HG03342 (cell line): ENCODE measurements at regions not wholly inside any gene's neighbourhood (a gene's known extent, or its start where the extent isn't known, plus 50 kb on each side); places are given as distances from the start of the nearest gene placed in this dataset.
"Not testable (repeated sequence)": the region's sequence is repeated elsewhere in the genome, so short reads cannot be mapped to it uniquely, and the experiment has no call there.

ENCODE experiments used
- ATAC-seq: cut with Tn5 transposase; IDR thresholded peaks from one replicate; pipeline ENCODE4 v1.9.1; 2021; ENCODE audit warnings: mild to moderate bottlenecking, moderate library complexity; ENCODE audit not compliant: unreplicated experiment

DNA sequence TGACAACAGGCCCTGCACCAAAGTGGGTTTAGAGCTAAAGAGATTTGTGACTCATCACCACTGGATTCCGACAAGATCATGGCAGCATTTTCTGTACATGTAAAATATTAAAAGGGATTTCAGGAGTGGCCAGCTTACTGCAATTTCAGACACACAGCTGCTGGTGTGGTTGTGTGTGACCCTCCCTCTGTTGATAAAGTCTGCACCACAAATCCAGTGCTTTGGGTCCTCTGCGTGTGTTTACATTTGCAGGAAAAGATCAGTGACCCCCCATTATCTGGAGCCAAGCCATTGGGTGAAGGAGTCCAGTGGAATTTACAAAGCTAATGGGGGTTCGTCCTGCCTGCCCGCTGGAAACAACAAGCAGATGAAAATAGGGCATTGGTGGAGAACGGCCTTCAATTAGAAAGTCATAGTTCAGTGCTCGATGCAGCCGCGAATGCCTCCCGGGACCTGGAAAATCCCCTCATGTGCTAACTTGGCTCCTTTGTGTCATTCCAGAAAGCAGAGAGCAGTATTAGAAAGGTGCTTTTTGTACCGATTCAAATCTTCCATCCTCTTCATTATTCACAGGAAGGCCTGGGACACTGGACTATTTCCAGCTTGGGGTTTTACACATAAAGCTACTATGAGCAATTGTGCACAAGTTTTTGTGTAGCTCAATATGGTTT lies 188.5 kb upstream of the TMEM132C start:
- no peak for ATAC-seq

GRCh38 chr12:128079446-128079845 lies 187.5 kb upstream of the TMEM132C start:
- ATAC-seq = no peak

DNA sequence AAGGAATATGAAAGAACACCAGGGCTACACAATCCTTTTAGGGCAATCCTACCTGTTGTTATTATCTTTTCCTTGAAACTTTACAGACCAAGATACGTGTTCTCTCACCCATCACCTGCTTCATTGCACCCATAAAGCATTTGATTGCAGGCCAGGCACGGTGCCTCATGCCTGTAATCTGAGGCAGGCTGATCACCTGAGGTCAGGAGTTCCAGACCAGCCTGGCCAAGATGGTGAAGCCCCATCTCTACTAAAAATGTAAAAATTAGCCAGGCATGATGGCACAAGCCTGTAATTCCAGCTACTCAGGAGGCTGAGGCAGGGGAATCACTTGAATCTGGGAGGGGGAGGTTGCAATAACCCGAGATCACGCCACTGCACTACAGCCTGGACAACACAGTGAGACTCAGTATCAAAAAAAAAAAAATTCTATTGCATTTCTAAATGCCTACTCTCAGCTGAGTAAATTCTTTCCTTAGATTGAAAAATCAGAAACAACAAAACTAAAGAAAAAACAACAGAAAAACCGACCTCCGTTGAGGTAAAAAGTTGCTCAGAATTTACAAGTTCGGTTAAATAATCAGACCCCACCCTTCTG lies 183.7 kb upstream of the TMEM132C start:
- no peak for ATAC-seq

DNA sequence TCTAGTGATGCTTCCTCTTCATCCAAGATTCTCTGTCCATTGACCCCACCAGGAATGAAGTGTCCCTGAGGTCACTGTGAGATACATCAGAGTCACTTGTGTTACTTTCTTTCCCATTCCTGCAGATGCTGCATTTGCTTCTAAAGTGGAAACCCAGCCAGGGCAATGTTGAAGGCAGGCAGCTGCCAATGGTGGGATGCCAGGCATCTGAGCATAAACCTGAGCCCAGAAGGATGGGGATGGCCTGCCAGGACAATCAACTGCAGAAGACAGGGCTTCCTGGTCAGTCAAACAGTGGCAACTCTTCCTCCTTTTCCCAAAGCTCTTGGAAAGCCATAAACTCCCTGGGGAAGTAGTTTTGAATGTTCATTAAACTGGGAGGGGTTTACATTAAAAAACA lies 178.0 kb upstream of the TMEM132C start:
- ATAC-seq = no peak

- ATAC-seq = no peak
These were observed 177.0 kb upstream of the TMEM132C start for GRCh38 chr12:128089961-128090360.

GRCh38 chr12:128091101-128091720 lies 175.8 kb upstream of the TMEM132C start:
- no peak for ATAC-seq

GRCh38 chr12:128091951-128092382 lies 175.0 kb upstream of the TMEM132C start:
- no peak for ATAC-seq

DNA sequence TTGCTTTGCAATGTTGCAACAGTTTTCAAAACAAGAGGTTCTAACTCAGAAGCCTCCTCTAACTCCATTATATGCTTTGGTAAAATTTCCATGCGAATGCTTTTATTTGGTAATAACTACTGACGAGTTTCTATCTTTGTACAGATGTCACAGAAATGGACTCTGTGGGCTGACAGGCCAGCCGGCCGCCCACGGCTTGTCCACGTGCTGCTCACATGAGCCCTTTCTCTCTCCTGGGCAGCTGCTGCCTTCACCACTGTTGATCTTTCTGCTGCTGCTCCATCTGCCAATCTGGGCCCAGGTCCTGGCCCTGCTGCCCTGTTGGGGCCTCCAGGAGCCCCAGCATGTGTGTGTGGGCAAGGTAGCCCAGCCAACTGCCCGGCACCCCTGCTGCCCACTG lies 168.2 kb upstream of the TMEM132C start:
- ATAC-seq = no peak

DNA sequence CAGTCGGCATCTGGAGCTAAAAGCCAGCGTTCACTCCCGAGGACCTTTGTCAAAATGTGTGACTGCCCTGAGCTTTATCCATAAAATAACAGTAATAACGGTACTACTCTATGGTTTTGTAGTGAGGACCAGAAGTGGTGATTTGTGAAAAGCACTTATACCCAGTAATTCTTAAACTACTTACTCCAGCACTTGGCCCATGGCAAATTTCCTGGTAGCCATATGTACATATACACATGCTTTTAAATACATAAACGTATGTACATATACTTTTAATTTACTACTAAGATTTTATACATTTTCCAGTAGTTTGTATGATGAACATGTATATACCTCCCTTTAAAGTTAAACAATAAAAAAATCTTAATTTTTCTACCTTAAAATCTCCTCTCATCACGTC lies 163.8 kb upstream of the TMEM132C start:
- no peak for ATAC-seq

DNA sequence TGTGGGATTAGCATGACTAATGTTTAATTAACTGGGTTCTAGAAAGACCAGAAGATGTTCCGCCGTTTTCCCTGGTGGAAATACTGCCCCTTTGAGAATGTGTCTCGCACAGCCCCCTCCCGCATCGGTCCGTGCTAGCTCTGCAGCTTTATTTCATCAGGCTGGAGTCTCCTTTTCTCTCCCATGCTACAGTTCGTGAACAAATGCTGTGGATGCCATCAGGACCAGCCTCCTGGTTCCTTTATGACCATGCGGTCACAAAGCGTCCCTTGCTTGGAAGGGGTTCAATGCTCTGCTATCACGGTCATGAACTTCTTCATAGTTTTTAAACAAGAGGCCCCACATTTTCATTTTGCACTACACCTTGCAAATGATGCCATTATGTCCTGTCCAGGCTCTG lies 157.7 kb upstream of the TMEM132C start:
- no peak for ATAC-seq

DNA sequence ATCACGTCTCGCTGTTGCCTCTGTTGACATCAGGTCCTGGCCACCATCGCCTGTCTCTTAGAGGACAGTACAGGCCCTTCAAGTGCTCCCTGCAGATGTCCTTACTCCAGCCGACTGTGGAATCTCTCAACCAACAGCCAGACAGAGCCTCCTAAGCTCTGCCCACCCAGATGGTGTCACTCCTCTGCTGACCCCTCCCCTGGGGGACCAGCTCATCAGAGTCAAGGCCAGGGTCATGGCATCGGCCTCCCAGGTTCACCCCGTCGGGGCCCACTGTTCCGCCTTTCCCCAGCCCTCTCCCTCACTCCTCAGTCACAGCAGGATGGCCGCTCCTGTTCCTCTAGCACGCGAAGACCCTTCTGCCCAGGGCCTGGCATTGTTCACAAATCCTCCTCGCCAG lies 157.3 kb upstream of the TMEM132C start:
- ATAC-seq = no peak

GRCh38 chr12:128111333-128111732 lies 155.6 kb upstream of the TMEM132C start:
- no peak for ATAC-seq

GRCh38 chr12:128111951-128112350 lies 155.0 kb upstream of the TMEM132C start:
- no peak for ATAC-seq

DNA sequence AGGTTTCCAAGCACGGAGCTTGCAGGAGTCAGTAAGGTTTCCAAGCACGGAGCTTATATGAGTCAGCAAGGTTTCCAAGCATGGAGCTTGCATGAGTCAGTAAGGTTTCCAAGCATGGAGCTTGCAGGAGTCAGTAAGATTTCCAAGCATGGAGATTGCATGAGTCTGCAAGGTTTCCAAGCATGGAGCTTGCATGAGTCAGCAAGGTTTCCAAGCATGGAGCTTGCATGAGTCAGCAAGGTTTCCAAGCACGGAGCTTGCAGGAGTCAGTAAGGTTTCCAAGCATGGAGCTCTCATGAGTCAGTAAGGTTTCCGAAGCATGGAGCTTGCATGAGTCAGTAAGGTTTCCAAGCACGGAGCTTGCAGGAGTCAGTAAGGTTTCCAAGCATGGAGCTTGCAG lies 153.7 kb upstream of the TMEM132C start:
- not testable (repeated sequence) for ATAC-seq

- no peak for ATAC-seq
These were observed 152.5 kb upstream of the TMEM132C start for GRCh38 chr12:128114485-128114884.

DNA sequence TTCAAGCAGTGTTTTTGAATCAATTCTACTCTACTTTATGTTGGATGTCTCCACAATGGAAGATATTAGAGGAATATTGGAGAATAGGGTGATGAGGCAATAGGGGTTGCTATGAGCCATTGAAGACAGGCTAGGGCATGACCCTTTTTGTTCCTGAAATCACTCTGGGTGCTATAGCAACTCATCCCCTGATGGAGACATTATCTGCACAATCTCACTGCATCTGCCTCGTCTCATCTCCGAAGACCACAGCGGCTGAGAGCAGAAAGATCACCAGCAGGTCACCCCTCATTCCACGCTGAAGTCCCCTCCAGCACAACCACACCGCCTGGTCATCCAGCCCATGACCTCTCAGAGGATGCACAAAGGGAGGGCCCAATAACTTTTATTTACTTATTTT lies 150.4 kb upstream of the TMEM132C start:
- no peak for ATAC-seq

GRCh38 chr12:128120035-128120434 lies 146.9 kb upstream of the TMEM132C start:
- no peak for ATAC-seq

DNA sequence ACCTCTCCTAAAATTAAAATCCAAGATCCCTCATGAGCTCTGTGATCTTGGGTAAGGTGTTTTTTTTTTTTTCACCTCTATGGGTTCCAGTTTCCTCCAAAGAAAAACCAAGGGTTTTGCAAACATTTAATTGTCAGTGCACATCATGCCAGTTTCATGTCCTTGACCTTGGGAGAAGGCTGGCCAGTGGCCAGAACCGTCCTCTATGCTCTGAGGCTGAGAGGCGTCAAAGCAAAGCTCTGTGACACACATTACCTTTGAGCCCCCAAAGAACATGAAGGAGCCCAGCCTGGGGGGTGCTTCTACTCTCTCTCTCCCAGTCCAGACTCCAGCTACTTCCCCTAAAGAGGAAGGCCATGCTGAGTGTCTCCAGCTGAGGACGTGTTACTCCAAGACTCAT lies 145.5 kb upstream of the TMEM132C start:
- no peak for ATAC-seq

DNA sequence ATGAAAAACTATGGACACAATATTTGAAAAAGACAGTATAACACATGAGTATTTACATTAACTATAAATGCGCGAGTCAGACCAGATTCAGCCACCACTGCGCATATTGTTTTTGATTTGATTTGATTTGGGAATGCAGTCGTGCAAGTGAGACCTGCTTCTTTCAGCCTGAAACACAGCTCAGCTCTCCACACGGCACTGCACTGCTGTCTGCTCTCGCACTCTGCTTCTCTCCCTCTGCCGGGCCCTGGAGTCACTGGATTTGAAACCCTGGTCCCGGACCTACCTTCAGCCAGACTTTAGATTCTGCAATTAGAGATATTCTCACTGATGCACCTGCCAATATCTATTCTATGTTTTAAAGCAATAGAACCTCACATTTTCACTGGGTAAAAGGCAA lies 143.9 kb upstream of the TMEM132C start:
- ATAC-seq = no peak

GRCh38 chr12:128131955-128132354 lies 135.0 kb upstream of the TMEM132C start:
- no peak for ATAC-seq

DNA sequence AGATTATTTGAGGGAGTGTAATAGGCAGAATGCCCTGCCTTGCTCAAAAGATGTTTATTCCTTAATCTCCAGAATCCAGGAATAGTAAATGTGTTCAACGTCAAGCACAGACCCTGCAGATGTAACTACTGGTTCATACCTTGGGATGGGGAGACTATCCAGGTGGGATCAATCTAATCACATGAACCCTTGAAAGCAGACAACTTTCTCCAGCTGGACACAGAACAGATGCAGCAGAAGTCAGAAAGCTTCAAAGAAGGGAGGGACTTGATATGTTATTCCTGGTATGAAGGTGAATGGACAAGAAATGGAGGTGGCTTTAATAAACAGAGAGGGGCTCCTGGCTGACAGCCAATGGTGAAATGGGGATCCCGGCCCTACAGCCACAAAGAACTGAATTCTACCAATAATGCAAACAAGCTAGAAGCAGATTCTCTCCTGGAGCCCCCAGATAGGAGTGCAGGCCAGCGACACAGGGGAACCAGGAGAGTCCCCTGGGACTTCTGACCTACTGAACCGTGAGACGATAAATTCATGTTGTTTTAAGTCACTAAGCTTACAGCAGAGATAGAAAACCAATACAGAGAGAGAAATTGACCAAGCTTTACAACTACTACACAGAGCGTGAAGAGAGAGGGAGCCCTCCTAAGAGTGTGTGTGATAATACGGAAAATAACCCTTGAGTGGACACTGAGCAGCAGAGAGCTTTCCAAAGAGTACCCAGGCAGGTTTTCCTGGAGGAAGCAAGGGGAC lies 133.5 kb upstream of the TMEM132C start:
- no peak for ATAC-seq

GRCh38 chr12:128137140-128137539 lies 129.8 kb upstream of the TMEM132C start:
- ATAC-seq = peak; percentile 70
